GM18505 (cell line): ENCODE measurements at regions not wholly inside any gene's neighbourhood (a gene's known extent, or its start where the extent isn't known, plus 50 kb on each side); places are given as distances from the start of the nearest gene placed in this dataset.
A peak's percentile ranks its signal among the peaks of the same experiment; 100 is the strongest.
"Not testable (repeated sequence)": the region's sequence is repeated elsewhere in the genome, so short reads cannot be mapped to it uniquely, and the experiment has no call there.

ENCODE experiments used
- ATAC-seq: cut with Tn5 transposase; IDR thresholded peaks from one replicate; pipeline ENCODE4 v1.9.1; 2021; ENCODE audit not compliant: unreplicated experiment
- POLR2A ChIP-seq: IDR thresholded peaks from 4 replicates; pipeline ENCODE4 v1.6.1; 2011; ENCODE audit warnings: borderline replicate concordance; ENCODE audit not compliant: insufficient read depth, insufficient read length; ENCODE audit errors: extremely low read depth

GRCh38 chr10:61612450-61612849 is 50.3 kb upstream of the CABCOCO1 start:
- no peak for TF ChIP-seq POLR2A
- ATAC-seq: no peak

- no peak for TF ChIP-seq POLR2A
- no peak for ATAC-seq
Observed at GRCh38 chr10:61612009-61612408, 50.7 kb upstream of the CABCOCO1 start.

- ATAC-seq: no peak
- no peak for TF ChIP-seq POLR2A
Observed at GRCh38 chr10:61609701-61610100, 53.0 kb upstream of the CABCOCO1 start.

- no peak for TF ChIP-seq POLR2A
- ATAC-seq: no peak
Observed at GRCh38 chr10:61608255-61609033, 54.3 kb upstream of the CABCOCO1 start.

- peak; percentile 62 for ATAC-seq
- TF ChIP-seq POLR2A: no peak
Observed at GRCh38 chr10:61606959-61607907, 55.5 kb upstream of the CABCOCO1 start.

- no peak for TF ChIP-seq POLR2A
- ATAC-seq: no peak
Observed at GRCh38 chr10:61605221-61605620, 57.5 kb upstream of the CABCOCO1 start.

- no peak for ATAC-seq
- TF ChIP-seq POLR2A: no peak
Observed at GRCh38 chr10:61600399-61600798, 62.3 kb upstream of the CABCOCO1 start.

GRCh38 chr10:61594430-61594829 is 68.3 kb upstream of the CABCOCO1 start:
- ATAC-seq: no peak

GRCh38 chr10:61592581-61592980 is 70.1 kb upstream of the CABCOCO1 start:
- no peak for TF ChIP-seq POLR2A
- ATAC-seq: no peak

More at GRCh38 chr10:61594430-61594829, 68.3 kb upstream of the CABCOCO1 start:
- TF ChIP-seq POLR2A: no peak

GRCh38 chr10:61589547-61590243 is 73.0 kb upstream of the CABCOCO1 start:
- TF ChIP-seq POLR2A: no peak
- no peak for ATAC-seq

GRCh38 chr10:61588770-61589211 is 73.9 kb upstream of the CABCOCO1 start:
- ATAC-seq: no peak
- TF ChIP-seq POLR2A: no peak

- no peak for ATAC-seq
- TF ChIP-seq POLR2A: no peak
Observed at GRCh38 chr10:61586829-61587228, 75.9 kb upstream of the CABCOCO1 start.

GRCh38 chr10:61580608-61581007 is 82.1 kb upstream of the CABCOCO1 start:
- ATAC-seq: no peak
- TF ChIP-seq POLR2A: no peak

GRCh38 chr10:61570204-61570603 is 92.5 kb upstream of the CABCOCO1 start:
- not testable (repeated sequence) for ATAC-seq

GRCh38 chr10:61567729-61568128 is 95.0 kb upstream of the CABCOCO1 start:
- no peak for TF ChIP-seq POLR2A
- ATAC-seq: no peak
